Activated naive CD4-positive, alpha-beta T cell treated with anti-CD3 and anti-CD28 coated beads, Interleukin-2, amount 50 U/mL, for 24 hours (primary cell): ENCODE measurements at regions not wholly inside any gene's neighbourhood (a gene's known extent, or its start where the extent isn't known, plus 50 kb on each side); places are given as distances from the start of the nearest gene placed in this dataset.

Experiments used
- H3K27ac Mint-ChIP-seq: one replicate; pipeline ENCODE4 v1.8.0; 2021; ENCODE audit warnings: mild to moderate bottlenecking, mixed read lengths
- H3K27me3 Mint-ChIP-seq: one replicate; pipeline ENCODE4 v1.8.0; 2021; ENCODE audit warnings: mixed read lengths
- H3K36me3 Mint-ChIP-seq: one replicate; pipeline ENCODE4 v1.8.0; 2021; ENCODE audit warnings: mixed read lengths
- H3K4me1 Mint-ChIP-seq: one replicate; pipeline ENCODE4 v1.8.0; 2021; ENCODE audit warnings: mixed read lengths
- H3K4me3 Mint-ChIP-seq: one replicate; pipeline ENCODE4 v1.8.0; 2021; ENCODE audit warnings: mild to moderate bottlenecking, mixed read lengths
- H3K9me3 Mint-ChIP-seq: one replicate; pipeline ENCODE4 v1.8.0; 2021; ENCODE audit warnings: mixed read lengths

- no peaks in the 10 kb centered on the region for H3K9me3 Mint-ChIP-seq
- H3K4me3 Mint-ChIP-seq, result no peak overlapping the region
- H3K27me3 Mint-ChIP-seq, result peaks cover 1% of the 10 kb centered on the region
- H3K4me1 Mint-ChIP-seq, result no peaks in the 10 kb centered on the region
- no peak overlapping the region for H3K27ac Mint-ChIP-seq
- H3K36me3 Mint-ChIP-seq, result no peaks in the 10 kb centered on the region
Measured at GRCh38 chr1:88013485-88013884, 670.6 kb upstream of the PKN2 start.

DNA sequence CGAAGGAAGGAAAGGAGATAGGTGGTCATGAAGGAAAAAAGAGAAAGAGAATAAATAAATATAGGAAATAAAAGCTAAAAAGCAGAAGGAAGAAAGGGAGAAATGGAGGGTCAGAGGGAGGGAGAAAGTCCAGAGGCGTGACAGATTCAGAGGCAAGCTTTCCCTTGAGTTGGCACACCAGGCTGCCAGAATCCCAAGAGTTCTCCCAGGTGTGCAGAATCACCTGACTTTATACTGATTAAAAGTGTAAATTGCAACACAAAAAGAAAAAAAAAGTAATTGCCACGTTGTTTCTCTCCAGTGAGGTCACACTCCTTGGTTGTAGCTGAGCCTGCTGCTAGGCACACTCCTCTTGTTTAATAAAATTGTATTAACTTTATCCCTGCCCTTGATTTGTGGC, 669.9 kb upstream of the PKN2 start:
- no peak overlapping the region for H3K4me3 Mint-ChIP-seq
- no peaks in the 10 kb centered on the region for H3K9me3 Mint-ChIP-seq
- no peaks in the 10 kb centered on the region for H3K36me3 Mint-ChIP-seq
- no peak overlapping the region for H3K27ac Mint-ChIP-seq
- H3K4me1 Mint-ChIP-seq, result no peaks in the 10 kb centered on the region
- peaks cover 1% of the 10 kb centered on the region for H3K27me3 Mint-ChIP-seq

- no peak overlapping the region for H3K27ac Mint-ChIP-seq
- H3K4me1 Mint-ChIP-seq, result no peaks in the 10 kb centered on the region
- H3K36me3 Mint-ChIP-seq, result no peaks in the 10 kb centered on the region
- no peaks in the 10 kb centered on the region for H3K9me3 Mint-ChIP-seq
- no peak overlapping the region for H3K4me3 Mint-ChIP-seq
- no peaks in the 10 kb centered on the region for H3K27me3 Mint-ChIP-seq
Measured at GRCh38 chr1:88016947-88017346, 667.1 kb upstream of the PKN2 start.

DNA sequence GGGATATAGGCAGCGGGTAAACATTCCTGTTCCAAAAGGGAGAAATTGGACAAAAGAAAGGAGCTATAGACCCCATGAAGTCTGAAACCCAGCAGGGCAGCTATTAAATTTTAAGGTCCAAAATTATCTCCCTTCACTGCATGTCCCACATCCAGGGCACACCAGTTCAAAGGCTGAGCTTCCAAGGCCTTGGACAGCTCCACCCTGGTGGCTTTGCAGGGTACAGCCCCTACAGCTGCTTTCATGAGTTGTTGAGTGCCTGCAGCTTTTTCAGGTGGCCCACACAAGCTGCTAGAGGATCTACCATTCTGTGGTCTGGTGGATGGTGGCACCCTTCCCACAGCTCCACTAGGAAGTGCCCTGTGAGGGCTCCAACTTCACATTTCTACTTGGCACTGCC, 662.5 kb upstream of the PKN2 start:
- H3K4me1 Mint-ChIP-seq, result no peaks in the 10 kb centered on the region
- H3K9me3 Mint-ChIP-seq, result no peaks in the 10 kb centered on the region
- no peaks in the 10 kb centered on the region for H3K36me3 Mint-ChIP-seq
- H3K4me3 Mint-ChIP-seq, result no peak overlapping the region
- H3K27ac Mint-ChIP-seq, result no peak overlapping the region
- peaks cover 3% of the 10 kb centered on the region for H3K27me3 Mint-ChIP-seq

- Mint-ChIP-seq H3K36me3 (no peaks in the 10 kb centered on the region), H3K9me3 (no peaks in the 10 kb centered on the region), H3K4me1 (no peaks in the 10 kb centered on the region), H3K4me3 (no peak overlapping the region), H3K27me3 (peaks cover 3% of the 10 kb centered on the region), H3K27ac (no peak overlapping the region)
Measured at GRCh38 chr1:88022516-88022915, 661.6 kb upstream of the PKN2 start.

- Mint-ChIP-seq H3K4me3 (no peak overlapping the region), H3K9me3 (no peaks in the 10 kb centered on the region), H3K36me3 (no peaks in the 10 kb centered on the region)
Measured at GRCh38 chr1:88029142-88029541, 654.9 kb upstream of the PKN2 start.

GRCh38 chr1:88029899-88030298, 654.2 kb upstream of the PKN2 start:
- H3K4me1 Mint-ChIP-seq, result no peaks in the 10 kb centered on the region
- no peak overlapping the region for H3K27ac Mint-ChIP-seq
- H3K4me3 Mint-ChIP-seq, result no peak overlapping the region
- peaks cover 10% of the 10 kb centered on the region for H3K27me3 Mint-ChIP-seq
- H3K36me3 Mint-ChIP-seq, result no peaks in the 10 kb centered on the region
- no peaks in the 10 kb centered on the region for H3K9me3 Mint-ChIP-seq

More at GRCh38 chr1:88029142-88029541, 654.9 kb upstream of the PKN2 start:
- Mint-ChIP-seq H3K27ac (no peak overlapping the region), H3K27me3 (peaks cover 10% of the 10 kb centered on the region), H3K4me1 (no peaks in the 10 kb centered on the region)

DNA sequence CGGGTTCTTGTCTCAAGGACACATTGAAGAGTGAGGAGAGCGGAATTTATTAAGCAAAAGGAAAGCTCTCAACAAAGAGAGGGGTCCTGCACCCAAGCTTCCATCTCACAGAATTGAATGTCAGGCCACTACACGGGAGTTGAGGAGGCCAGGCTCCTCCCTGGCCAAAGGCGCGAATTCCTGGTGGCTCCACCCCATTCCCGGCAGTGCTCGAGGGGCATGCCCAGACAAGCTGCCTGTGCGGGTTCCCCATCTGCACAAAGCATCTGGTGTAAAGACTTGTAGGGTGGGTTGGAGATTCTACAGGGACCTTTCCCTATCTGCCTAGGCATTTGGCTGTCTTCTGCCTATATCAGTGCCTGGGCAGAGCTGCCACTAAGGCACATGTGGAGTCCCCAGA, 648.5 kb upstream of the PKN2 start:
- Mint-ChIP-seq H3K27ac (no peak overlapping the region), H3K27me3 (peaks cover 1% of the 10 kb centered on the region), H3K4me1 (no peaks in the 10 kb centered on the region), H3K36me3 (no peaks in the 10 kb centered on the region), H3K9me3 (peaks cover 20% of the 10 kb centered on the region), H3K4me3 (no peak overlapping the region)

- no peaks in the 10 kb centered on the region for H3K36me3 Mint-ChIP-seq
- H3K4me3 Mint-ChIP-seq, result no peak overlapping the region
- H3K9me3 Mint-ChIP-seq, result peaks cover 20% of the 10 kb centered on the region
- H3K27ac Mint-ChIP-seq, result no peak overlapping the region
- no peaks in the 10 kb centered on the region for H3K4me1 Mint-ChIP-seq
- H3K27me3 Mint-ChIP-seq, result peaks cover 1% of the 10 kb centered on the region
Measured at GRCh38 chr1:88036345-88037014, 647.6 kb upstream of the PKN2 start.

DNA sequence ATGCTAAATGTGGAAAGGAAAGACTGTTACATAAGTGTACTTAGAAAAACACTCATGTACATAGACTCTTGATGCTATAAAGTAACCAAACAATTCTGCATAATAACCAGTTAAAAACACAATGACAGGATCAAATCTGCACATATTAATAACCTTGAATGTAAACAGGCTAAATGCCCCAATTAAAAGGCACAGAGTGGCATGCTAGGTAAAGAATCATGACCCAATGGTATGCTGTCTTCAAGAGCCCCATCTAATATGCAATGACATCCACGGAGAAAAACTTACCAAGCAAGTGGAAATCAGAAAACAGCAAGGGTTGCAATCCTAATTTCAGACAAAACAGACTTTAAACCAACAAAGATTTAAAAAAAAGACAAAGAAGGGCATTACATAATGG, 644.8 kb upstream of the PKN2 start:
- Mint-ChIP-seq H3K27me3 (peaks cover 1% of the 10 kb centered on the region), H3K4me3 (no peak overlapping the region), H3K9me3 (peaks cover 20% of the 10 kb centered on the region)

DNA sequence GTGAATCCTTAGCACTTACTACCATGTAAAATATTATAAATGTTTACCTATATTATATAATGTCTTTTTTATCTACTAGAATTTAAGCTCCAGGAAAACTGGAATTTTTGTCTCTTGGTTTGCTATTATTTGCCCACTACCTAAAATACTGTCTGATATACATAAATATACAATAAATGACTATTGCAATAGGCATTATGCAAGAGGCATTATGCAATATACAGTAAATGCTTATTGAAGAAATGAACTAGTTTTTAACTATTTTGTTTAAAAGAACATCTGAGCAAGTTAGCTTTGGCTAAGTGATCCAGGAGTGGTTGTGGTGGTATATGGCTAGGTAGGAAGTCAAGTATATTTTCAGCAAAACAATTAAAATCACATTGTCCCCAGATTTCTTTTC, 640.2 kb upstream of the PKN2 start:
- Mint-ChIP-seq H3K36me3 (no peaks in the 10 kb centered on the region), H3K4me3 (no peak overlapping the region), H3K27ac (no peak overlapping the region), H3K9me3 (peaks cover 10% of the 10 kb centered on the region), H3K4me1 (no peaks in the 10 kb centered on the region), H3K27me3 (no peaks in the 10 kb centered on the region)

More for the DNA sequence above, 644.8 kb upstream of the PKN2 start:
- Mint-ChIP-seq H3K27ac (no peak overlapping the region), H3K36me3 (no peaks in the 10 kb centered on the region), H3K4me1 (no peaks in the 10 kb centered on the region)

DNA sequence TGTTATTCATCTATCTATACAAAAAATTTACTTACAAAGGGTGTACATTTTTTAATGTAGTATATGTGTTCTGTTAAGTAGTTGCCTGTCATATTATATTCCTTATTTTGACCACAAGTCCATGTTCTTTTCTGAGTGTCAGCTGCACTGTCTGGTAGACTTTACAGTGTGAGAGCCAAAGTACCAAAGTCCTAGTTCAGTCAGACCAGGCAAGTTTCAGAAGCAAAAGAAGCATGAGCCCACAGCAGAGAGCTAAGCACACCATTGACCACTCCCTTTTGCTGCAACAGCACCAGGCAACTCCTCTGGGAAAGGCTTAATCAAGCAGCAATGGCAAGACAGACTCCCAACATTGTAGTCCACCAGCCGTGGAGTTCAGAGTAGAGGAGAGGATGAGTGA, 631.9 kb upstream of the PKN2 start:
- Mint-ChIP-seq H3K9me3 (no peaks in the 10 kb centered on the region), H3K27me3 (peaks cover 5% of the 10 kb centered on the region), H3K4me1 (no peaks in the 10 kb centered on the region), H3K36me3 (no peaks in the 10 kb centered on the region), H3K27ac (no peak overlapping the region), H3K4me3 (no peak overlapping the region)

- Mint-ChIP-seq H3K36me3 (no peaks in the 10 kb centered on the region), H3K4me1 (no peaks in the 10 kb centered on the region), H3K4me3 (no peak overlapping the region), H3K27ac (no peak overlapping the region), H3K27me3 (peaks cover 5% of the 10 kb centered on the region), H3K9me3 (no peaks in the 10 kb centered on the region)
Measured at GRCh38 chr1:88053065-88053464, 631.0 kb upstream of the PKN2 start.

DNA sequence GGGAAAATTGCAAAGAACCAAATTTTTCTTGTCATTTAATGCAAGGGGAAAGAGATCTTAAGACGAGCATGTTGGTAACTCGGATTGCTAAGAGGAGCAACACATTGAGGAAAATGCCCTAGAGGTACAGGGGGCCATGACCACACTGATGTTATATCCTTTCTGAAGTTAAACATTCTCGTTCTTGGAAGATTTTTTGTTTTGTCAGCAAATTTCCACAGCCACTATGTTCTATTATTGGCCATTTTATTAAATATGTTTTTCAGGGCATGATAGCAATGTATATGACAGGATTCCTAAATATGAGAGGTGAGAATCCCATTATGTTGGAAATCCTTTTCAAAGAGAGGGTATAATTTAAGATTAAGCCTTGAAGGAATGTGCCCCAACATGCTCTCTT, 627.2 kb upstream of the PKN2 start:
- no peaks in the 10 kb centered on the region for H3K4me1 Mint-ChIP-seq
- H3K4me3 Mint-ChIP-seq, result no peak overlapping the region
- no peaks in the 10 kb centered on the region for H3K9me3 Mint-ChIP-seq
- no peaks in the 10 kb centered on the region for H3K36me3 Mint-ChIP-seq
- H3K27ac Mint-ChIP-seq, result no peak overlapping the region
- H3K27me3 Mint-ChIP-seq, result peaks cover 5% of the 10 kb centered on the region

GRCh38 chr1:88058205-88058604, 625.9 kb upstream of the PKN2 start:
- no peaks in the 10 kb centered on the region for H3K4me1 Mint-ChIP-seq
- H3K27ac Mint-ChIP-seq, result no peak overlapping the region
- no peak overlapping the region for H3K4me3 Mint-ChIP-seq
- H3K36me3 Mint-ChIP-seq, result no peaks in the 10 kb centered on the region
- no peaks in the 10 kb centered on the region for H3K9me3 Mint-ChIP-seq
- peaks cover 5% of the 10 kb centered on the region for H3K27me3 Mint-ChIP-seq

GRCh38 chr1:88060112-88060673, 623.9 kb upstream of the PKN2 start:
- H3K27ac Mint-ChIP-seq, result no peak overlapping the region
- no peaks in the 10 kb centered on the region for H3K36me3 Mint-ChIP-seq
- peaks cover 1% of the 10 kb centered on the region for H3K27me3 Mint-ChIP-seq
- no peak overlapping the region for H3K4me3 Mint-ChIP-seq
- H3K9me3 Mint-ChIP-seq, result no peaks in the 10 kb centered on the region
- H3K4me1 Mint-ChIP-seq, result no peaks in the 10 kb centered on the region
